ENCODE measurements at regions not wholly inside any gene's neighbourhood (a gene's known extent, or its start where the extent isn't known, plus 50 kb on each side); places are given as distances from the start of the nearest gene placed in this dataset.

GRCh38 chr21:35646606-35647005 is 413.7 kb downstream of the SETD4 start:
- no peaks in the 10 kb centered on the region for H3K36me3 Mint-ChIP-seq
- Histone ChIP-seq H3K79me2 (ENCODE audit: insufficient read depth, low read length) (no peaks in the 10 kb centered on the region), H3K4me3 (replicated peaks in 1 of 3; ENCODE audit: low read depth in 2 of 3, low read length in 3 of 3) (no peak overlapping the region), H3K4me2 (replicated peaks; ENCODE audit: extremely low read depth, low read length, poor library complexity, severe bottlenecking) (no peak overlapping the region), H3K36me3 (replicated peaks in 1 of 2; ENCODE audit: control insufficient read depth in 1 of 2, insufficient read depth in 2 of 2, low read length in 2 of 2) (no peaks in the 10 kb centered on the region), H2AFZ (ENCODE audit: insufficient read depth, low read depth, low read length, poor library complexity, severe bottlenecking) (no peak overlapping the region), H3K9me3 (replicated peaks in 1 of 2; ENCODE audit: control insufficient read depth in 1 of 2, insufficient read depth in 1 of 2, low read length in 2 of 2) (no peaks in the 10 kb centered on the region), H3K27me3 (ENCODE audit: control insufficient read depth in 2 of 2, insufficient read depth in 2 of 2, low read length in 2 of 2) (no peaks in the 10 kb centered on the region), H4K20me1 (ENCODE audit: insufficient read depth, low read length) (no peaks in the 10 kb centered on the region), H3K9ac (ENCODE audit: insufficient read depth, low read length, poor library complexity, severe bottlenecking) (no peak overlapping the region), H3K27ac (ENCODE audit: low read depth in 1 of 2, low read length in 2 of 2) (no peak overlapping the region), H3K4me1 (ENCODE audit: control insufficient read depth in 1 of 2, insufficient read depth in 2 of 2, low read length in 2 of 2) (peaks cover 0 to 8% of the 10 kb centered on the region in 2 donors)
- TF ChIP-seq CTCF (IDR thresholded peaks at IDR 0.05), result no peak
- no peak for DNase-seq
- no peak overlapping the region for H3K4me3 Mint-ChIP-seq
- peaks cover 1 to 8% (median 5%) of the 10 kb centered on the region in 3 donors for H3K27me3 Mint-ChIP-seq (ENCODE audit: low read depth in 3 of 3)
- H3K9me3 Mint-ChIP-seq, result peaks cover 0 to 5% (median 1%) of the 10 kb centered on the region in 7 donors
- peaks cover 14% of the 10 kb centered on the region for H3K4me1 Mint-ChIP-seq
- whole genome bisulfite sequencing (ENCODE audit: insufficient coverage), result 89% methylated on average over 2 of the region's 2 CpGs
- peak overlapping the region in 1 of 7 donors; percentile 42 for H3K27ac Mint-ChIP-seq
- intact Hi-C loops (cut with micrococcal nuclease), result no loop called here

- no peak overlapping the region for H3K9ac ChIP-seq (ENCODE audit: insufficient read depth, low read length, poor library complexity, severe bottlenecking)
- no peaks in the 10 kb centered on the region for H3K79me2 ChIP-seq (ENCODE audit: insufficient read depth, low read length)
- H3K36me3 ChIP-seq (replicated peaks in 1 of 2; ENCODE audit: control insufficient read depth in 1 of 2, insufficient read depth in 2 of 2, low read length in 2 of 2), result no peaks in the 10 kb centered on the region
- no peak for TF ChIP-seq CTCF (IDR thresholded peaks at IDR 0.05)
- no peaks in the 10 kb centered on the region for H3K36me3 Mint-ChIP-seq
- no peak overlapping the region for H2AFZ ChIP-seq (ENCODE audit: insufficient read depth, low read depth, low read length, poor library complexity, severe bottlenecking)
- H3K4me3 Mint-ChIP-seq, result no peak overlapping the region
- H4K20me1 ChIP-seq (ENCODE audit: insufficient read depth, low read length), result no peaks in the 10 kb centered on the region
- H3K27me3 Mint-ChIP-seq (ENCODE audit: low read depth in 3 of 3), result peaks cover 0 to 9% (median 6%) of the 10 kb centered on the region in 3 donors
- intact Hi-C loops (cut with micrococcal nuclease), result no loop called here
- no peak overlapping the region for H3K4me3 ChIP-seq (replicated peaks in 1 of 3; ENCODE audit: low read depth in 2 of 3, low read length in 3 of 3)
- peak overlapping the region in 2 of 7 donors; percentile 55 to 64 for H3K27ac Mint-ChIP-seq
- no peak overlapping the region for H3K4me2 ChIP-seq (replicated peaks; ENCODE audit: extremely low read depth, low read length, poor library complexity, severe bottlenecking)
- DNase-seq, result peak in 1 of 3 donors; percentile 23
- H3K27me3 ChIP-seq (ENCODE audit: control insufficient read depth in 2 of 2, insufficient read depth in 2 of 2, low read length in 2 of 2), result peaks cover 0 to 3% of the 10 kb centered on the region in 2 donors
- peaks cover 14% of the 10 kb centered on the region for H3K4me1 Mint-ChIP-seq
- H3K27ac ChIP-seq (ENCODE audit: low read depth in 1 of 2, low read length in 2 of 2), result no peak overlapping the region
- peaks cover 0 to 8% of the 10 kb centered on the region in 2 donors for H3K4me1 ChIP-seq (ENCODE audit: control insufficient read depth in 1 of 2, insufficient read depth in 2 of 2, low read length in 2 of 2)
- H3K9me3 ChIP-seq (replicated peaks in 1 of 2; ENCODE audit: control insufficient read depth in 1 of 2, insufficient read depth in 1 of 2, low read length in 2 of 2), result no peaks in the 10 kb centered on the region
- H3K9me3 Mint-ChIP-seq, result peaks cover 0 to 7% (median 1%) of the 10 kb centered on the region in 7 donors
- WGBS (ENCODE audit: insufficient coverage), result 80% methylated on average over 1 of the region's 2 CpGs
Measured at GRCh38 chr21:35645991-35646390, 414.3 kb downstream of the SETD4 start.

All from CD14-positive monocyte (primary cell).